Panc1 (cell line): ENCODE measurements at regions not wholly inside any gene's neighbourhood (a gene's known extent, or its start where the extent isn't known, plus 50 kb on each side); places are given as distances from the start of the nearest gene placed in this dataset.

Experiments used
- POLR2AphosphoS5 ChIP-seq: IDR thresholded peaks from 2 replicates; pipeline ENCODE4 v1.6.1; 2012; ENCODE audit warnings: mild to moderate bottlenecking, low read depth, low read length, moderate library complexity
- TCF7L2 ChIP-seq: IDR thresholded peaks from 2 replicates; pipeline ENCODE4 v1.6.1; 2011; ENCODE audit warnings: mild to moderate bottlenecking, low read depth, low read length, inconsistent platforms
- TF ChIP-seq, protein P1 (sequence below): fragments of 450-650 bp; IDR thresholded peaks from 2 replicates; pipeline ENCODE4 v1.5.1; 2017; ENCODE audit warnings: mild to moderate bottlenecking
- TF ChIP-seq, protein P2 (sequence below), 2 experiments: IDR thresholded peaks; 2 replicates each; pipeline ENCODE4 v1.6.1; 2011 to 2012; ENCODE audit warnings: low read depth in 2 of 2, control low read depth in 1 of 2, low read length in 1 of 2, mild to moderate bottlenecking in 1 of 2, moderate library complexity in 1 of 2; ENCODE audit not compliant: insufficient read depth in 1 of 2

DNA sequence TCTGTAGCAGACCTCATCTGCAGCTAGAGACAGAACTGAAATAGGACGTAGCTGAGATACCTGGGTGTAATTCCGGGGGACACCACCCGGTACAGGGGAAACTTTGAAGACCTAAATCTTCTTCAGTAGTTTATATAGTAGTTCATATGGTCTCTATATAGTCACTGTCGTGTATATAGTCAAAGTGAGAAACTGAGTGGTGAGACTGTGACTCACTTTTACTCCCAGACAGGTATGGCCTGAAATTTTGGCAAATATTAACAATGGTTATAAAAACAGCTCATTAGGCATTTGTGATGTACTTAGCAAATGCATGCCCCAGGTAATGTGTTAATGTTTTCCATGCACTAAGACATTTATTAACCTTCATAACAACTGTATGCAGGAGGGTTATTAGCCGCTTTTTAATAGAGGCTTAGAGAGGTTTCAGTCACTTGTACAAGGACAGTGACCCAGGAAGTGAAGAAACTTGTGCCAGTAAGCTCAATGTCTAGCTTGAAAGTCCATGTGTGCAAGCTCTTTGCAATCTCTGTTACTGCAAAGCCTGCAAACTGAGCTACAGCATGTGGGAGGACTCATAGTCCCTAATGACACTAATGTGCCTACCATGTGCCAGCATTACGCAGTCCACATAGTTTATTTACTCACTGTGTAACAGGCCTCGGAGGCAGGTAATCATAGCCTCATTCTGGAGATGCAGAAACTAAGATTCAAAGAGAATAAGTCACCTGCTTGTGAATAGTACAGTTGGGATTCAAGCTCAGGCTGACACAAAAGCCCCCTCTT lies 165.4 kb upstream of the CHD6 start:
- TF ChIP-seq POLR2AphosphoS5 (no peak), TCF7L2 (no peak)
- TF ChIP-seq, protein P1, sequence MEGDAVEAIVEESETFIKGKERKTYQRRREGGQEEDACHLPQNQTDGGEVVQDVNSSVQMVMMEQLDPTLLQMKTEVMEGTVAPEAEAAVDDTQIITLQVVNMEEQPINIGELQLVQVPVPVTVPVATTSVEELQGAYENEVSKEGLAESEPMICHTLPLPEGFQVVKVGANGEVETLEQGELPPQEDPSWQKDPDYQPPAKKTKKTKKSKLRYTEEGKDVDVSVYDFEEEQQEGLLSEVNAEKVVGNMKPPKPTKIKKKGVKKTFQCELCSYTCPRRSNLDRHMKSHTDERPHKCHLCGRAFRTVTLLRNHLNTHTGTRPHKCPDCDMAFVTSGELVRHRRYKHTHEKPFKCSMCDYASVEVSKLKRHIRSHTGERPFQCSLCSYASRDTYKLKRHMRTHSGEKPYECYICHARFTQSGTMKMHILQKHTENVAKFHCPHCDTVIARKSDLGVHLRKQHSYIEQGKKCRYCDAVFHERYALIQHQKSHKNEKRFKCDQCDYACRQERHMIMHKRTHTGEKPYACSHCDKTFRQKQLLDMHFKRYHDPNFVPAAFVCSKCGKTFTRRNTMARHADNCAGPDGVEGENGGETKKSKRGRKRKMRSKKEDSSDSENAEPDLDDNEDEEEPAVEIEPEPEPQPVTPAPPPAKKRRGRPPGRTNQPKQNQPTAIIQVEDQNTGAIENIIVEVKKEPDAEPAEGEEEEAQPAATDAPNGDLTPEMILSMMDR = no peak
- TF ChIP-seq, protein P2, sequence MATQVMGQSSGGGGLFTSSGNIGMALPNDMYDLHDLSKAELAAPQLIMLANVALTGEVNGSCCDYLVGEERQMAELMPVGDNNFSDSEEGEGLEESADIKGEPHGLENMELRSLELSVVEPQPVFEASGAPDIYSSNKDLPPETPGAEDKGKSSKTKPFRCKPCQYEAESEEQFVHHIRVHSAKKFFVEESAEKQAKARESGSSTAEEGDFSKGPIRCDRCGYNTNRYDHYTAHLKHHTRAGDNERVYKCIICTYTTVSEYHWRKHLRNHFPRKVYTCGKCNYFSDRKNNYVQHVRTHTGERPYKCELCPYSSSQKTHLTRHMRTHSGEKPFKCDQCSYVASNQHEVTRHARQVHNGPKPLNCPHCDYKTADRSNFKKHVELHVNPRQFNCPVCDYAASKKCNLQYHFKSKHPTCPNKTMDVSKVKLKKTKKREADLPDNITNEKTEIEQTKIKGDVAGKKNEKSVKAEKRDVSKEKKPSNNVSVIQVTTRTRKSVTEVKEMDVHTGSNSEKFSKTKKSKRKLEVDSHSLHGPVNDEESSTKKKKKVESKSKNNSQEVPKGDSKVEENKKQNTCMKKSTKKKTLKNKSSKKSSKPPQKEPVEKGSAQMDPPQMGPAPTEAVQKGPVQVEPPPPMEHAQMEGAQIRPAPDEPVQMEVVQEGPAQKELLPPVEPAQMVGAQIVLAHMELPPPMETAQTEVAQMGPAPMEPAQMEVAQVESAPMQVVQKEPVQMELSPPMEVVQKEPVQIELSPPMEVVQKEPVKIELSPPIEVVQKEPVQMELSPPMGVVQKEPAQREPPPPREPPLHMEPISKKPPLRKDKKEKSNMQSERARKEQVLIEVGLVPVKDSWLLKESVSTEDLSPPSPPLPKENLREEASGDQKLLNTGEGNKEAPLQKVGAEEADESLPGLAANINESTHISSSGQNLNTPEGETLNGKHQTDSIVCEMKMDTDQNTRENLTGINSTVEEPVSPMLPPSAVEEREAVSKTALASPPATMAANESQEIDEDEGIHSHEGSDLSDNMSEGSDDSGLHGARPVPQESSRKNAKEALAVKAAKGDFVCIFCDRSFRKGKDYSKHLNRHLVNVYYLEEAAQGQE (IDR thresholded peaks at IDR 0.05; ENCODE audit: insufficient read depth in 1 of 2, low read depth in 2 of 2, low read length in 1 of 2) = no peak
